Uterus (tissue), 2 donors: ENCODE measurements at regions not wholly inside any gene's neighbourhood (a gene's known extent, or its start where the extent isn't known, plus 50 kb on each side); places are given as distances from the start of the nearest gene placed in this dataset.

Experiments used
- POLR2A ChIP-seq, 2 donors: fragments of 450-650 bp; IDR thresholded peaks; one replicate each; pipeline ENCODE4 v1.6.1; 2016; ENCODE audit warnings: antibody characterized with exemption in 2 of 2, mild to moderate bottlenecking in 1 of 2, moderate library complexity in 1 of 2
- TF ChIP-seq, protein P1 (sequence below), 4 experiments: fragments of 200-600 bp in 2 of 4; fragments of 450-650 bp in 2 of 4; sonication (generic) in 2 of 4; IDR thresholded peaks; one replicate each; pipeline ENCODE4 v1.5.1; 2016 to 2019; ENCODE audit warnings: antibody characterized with exemption in 4 of 4, mild to moderate bottlenecking in 2 of 4, moderate library complexity in 1 of 4

DNA sequence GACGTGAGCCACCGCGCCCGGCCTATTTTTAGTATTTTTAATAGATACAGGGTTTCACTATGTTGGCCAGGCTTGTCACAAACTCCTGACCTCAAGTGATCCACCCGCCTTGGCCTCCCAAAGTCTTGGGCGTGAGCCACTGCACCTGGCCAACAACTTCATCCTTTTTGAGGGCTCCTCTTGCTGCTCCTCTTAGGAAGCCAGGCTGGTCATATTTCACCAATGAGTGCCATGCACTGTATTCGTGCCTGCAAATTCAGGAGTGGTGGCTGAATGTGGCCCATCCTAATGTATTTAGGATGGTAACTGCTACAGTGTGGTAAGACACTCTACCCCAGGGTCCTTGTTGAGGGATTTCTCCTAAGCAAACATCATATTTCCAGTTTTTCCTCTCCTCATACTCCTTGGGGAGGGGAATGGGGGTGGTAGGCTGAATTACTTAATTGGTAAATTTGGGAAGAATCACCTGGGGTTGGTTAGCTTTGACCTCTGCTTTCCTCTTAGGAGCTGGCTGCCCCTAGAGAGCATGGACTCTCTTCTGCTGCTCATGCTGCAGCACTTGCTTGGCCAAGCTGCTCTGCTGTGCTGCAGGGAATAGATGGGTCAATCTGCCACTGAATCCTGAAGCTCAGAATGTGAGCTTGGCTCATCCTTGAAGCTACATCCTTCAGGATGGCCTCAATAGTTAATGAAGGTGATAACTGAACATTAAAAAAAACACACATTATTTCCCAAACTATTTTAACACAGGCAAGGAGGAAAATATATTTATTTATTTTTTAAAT is 167.4 kb downstream of the HS3ST1 start:
- TF ChIP-seq, protein P1, sequence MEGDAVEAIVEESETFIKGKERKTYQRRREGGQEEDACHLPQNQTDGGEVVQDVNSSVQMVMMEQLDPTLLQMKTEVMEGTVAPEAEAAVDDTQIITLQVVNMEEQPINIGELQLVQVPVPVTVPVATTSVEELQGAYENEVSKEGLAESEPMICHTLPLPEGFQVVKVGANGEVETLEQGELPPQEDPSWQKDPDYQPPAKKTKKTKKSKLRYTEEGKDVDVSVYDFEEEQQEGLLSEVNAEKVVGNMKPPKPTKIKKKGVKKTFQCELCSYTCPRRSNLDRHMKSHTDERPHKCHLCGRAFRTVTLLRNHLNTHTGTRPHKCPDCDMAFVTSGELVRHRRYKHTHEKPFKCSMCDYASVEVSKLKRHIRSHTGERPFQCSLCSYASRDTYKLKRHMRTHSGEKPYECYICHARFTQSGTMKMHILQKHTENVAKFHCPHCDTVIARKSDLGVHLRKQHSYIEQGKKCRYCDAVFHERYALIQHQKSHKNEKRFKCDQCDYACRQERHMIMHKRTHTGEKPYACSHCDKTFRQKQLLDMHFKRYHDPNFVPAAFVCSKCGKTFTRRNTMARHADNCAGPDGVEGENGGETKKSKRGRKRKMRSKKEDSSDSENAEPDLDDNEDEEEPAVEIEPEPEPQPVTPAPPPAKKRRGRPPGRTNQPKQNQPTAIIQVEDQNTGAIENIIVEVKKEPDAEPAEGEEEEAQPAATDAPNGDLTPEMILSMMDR (IDR thresholded peaks at IDR 0.05): no peak
- TF ChIP-seq POLR2A (IDR thresholded peaks at IDR 0.05): no peak
